ENCODE measurements at regions not wholly inside any gene's neighbourhood (a gene's known extent, or its start where the extent isn't known, plus 50 kb on each side); places are given as distances from the start of the nearest gene placed in this dataset.

- TF ChIP-seq HSF1 (IDR thresholded peaks at IDR 0.05; ENCODE audit: low read depth, low read length) (no peak), POLR2AphosphoS5 (IDR thresholded peaks at IDR 0.05; ENCODE audit: low read length) (no peak), GABPA (IDR thresholded peaks at IDR 0.05; ENCODE audit: low read depth) (no peak), STAT1 (conservative IDR thresholded peaks at IDR 0.05) (no peak), PAX5 (IDR thresholded peaks at IDR 0.05; ENCODE audit: borderline replicate concordance, low read depth, low read length) (no peak), POLR2A (IDR thresholded peaks at IDR 0.05; ENCODE audit: low read depth, low read length) (no peak), RAD21 (IDR thresholded peaks at IDR 0.05; ENCODE audit: insufficient read depth, low read depth, low read length) (no peak), CHD4 (IDR thresholded peaks at IDR 0.05) (no peak), ZNF217 (IDR thresholded peaks at IDR 0.05) (no peak)
These were observed 245.6 kb downstream of the NDUFA10 start for GRCh38 chr2:239779584-239779983.

All from GM12878 (cell line).